Mesendoderm (in vitro differentiated cells): ENCODE measurements at regions not wholly inside any gene's neighbourhood (a gene's known extent, or its start where the extent isn't known, plus 50 kb on each side); places are given as distances from the start of the nearest gene placed in this dataset.
A peak's percentile ranks its signal among the peaks of the same experiment; 100 is the strongest.
"Not testable (repeated sequence)": the region's sequence is repeated elsewhere in the genome, so short reads cannot be mapped to it uniquely, and the experiment has no call there.

ENCODE experiments used
- DNase-seq: peaks from one replicate; pipeline ENCODE4 v3.0.0; 2013
- H2AK5ac ChIP-seq: 2 replicates; pipeline ENCODE4 v1.6.1; 2013; ENCODE audit warnings: low read length, inconsistent platforms
- H2BK120ac ChIP-seq: 2 replicates; pipeline ENCODE4 v1.6.1; 2013; ENCODE audit warnings: low read depth, mild to moderate bottlenecking, low read length, moderate library complexity, mixed read lengths
- H2BK15ac ChIP-seq: replicated peaks from 2 replicates; pipeline ENCODE4 v1.6.1; 2013; ENCODE audit warnings: low read depth, mild to moderate bottlenecking, moderate library complexity
- H2BK5ac ChIP-seq: 2 replicates; pipeline ENCODE4 v1.6.1; 2013; ENCODE audit warnings: low read length, inconsistent platforms
- H3K18ac ChIP-seq: 2 replicates; pipeline ENCODE4 v1.6.1; 2013; ENCODE audit warnings: mild to moderate bottlenecking, low read length, mixed read lengths
- H3K23ac ChIP-seq: one replicate; pipeline ENCODE4 v1.6.1; 2013; ENCODE audit warnings: low read length
- H3K27ac ChIP-seq: 2 replicates; pipeline ENCODE4 v1.5.1; 2013; ENCODE audit warnings: low read depth, mild to moderate bottlenecking, inconsistent platforms, low read length, moderate library complexity
- H3K27me3 ChIP-seq: 2 replicates; pipeline ENCODE4 v1.6.1; 2013; ENCODE audit warnings: low read length, control low read depth, mild to moderate bottlenecking, inconsistent platforms; ENCODE audit not compliant: insufficient read depth, poor library complexity
- H3K36me3 ChIP-seq: 2 replicates; pipeline ENCODE4 v1.6.1; 2013; ENCODE audit warnings: low read length, inconsistent platforms; ENCODE audit not compliant: control insufficient read depth, insufficient read depth
- H3K4ac ChIP-seq: one replicate; pipeline ENCODE4 v1.6.1; 2013; ENCODE audit warnings: low read depth, mild to moderate bottlenecking, low read length, moderate library complexity
- H3K4me1 ChIP-seq: 2 replicates; pipeline ENCODE4 v1.6.1; 2013; ENCODE audit warnings: low read depth, low read length, inconsistent platforms; ENCODE audit not compliant: control insufficient read depth
- H3K4me2 ChIP-seq: 2 replicates; pipeline ENCODE4 v1.6.1; 2013; ENCODE audit warnings: low read length
- H3K4me3 ChIP-seq: 2 replicates; pipeline ENCODE4 v1.5.1; 2013; ENCODE audit warnings: mild to moderate bottlenecking, low read length
- H3K56ac ChIP-seq: one replicate; pipeline ENCODE4 v1.6.1; 2013; ENCODE audit warnings: low read length
- H3K79me1 ChIP-seq: 2 replicates; pipeline ENCODE4 v1.6.1; 2013; ENCODE audit warnings: low read length, inconsistent platforms
- H3K79me2 ChIP-seq: 2 replicates; pipeline ENCODE4 v1.6.1; 2013; ENCODE audit warnings: mild to moderate bottlenecking, low read length; ENCODE audit not compliant: control insufficient read depth, insufficient read depth
- H3K9ac ChIP-seq: 2 replicates; pipeline ENCODE4 v1.6.1; 2013; ENCODE audit warnings: low read length, inconsistent platforms
- H4K5ac ChIP-seq: one replicate; pipeline ENCODE4 v1.6.1; 2013; ENCODE audit warnings: low read length
- H4K8ac ChIP-seq: one replicate; pipeline ENCODE4 v1.6.1; 2013; ENCODE audit warnings: low read depth, mild to moderate bottlenecking, control low read depth, low read length, moderate library complexity
- WGBS: extraction: QIAGEN DNeasy Blood & Tissue Kit; methylation state at CpG from one replicate; pipeline ENCODE4 v1.1.7; 2013; ENCODE audit warnings: low lambda C conversion rate, missing lambda C conversion rate; ENCODE audit not compliant: insufficient coverage; ENCODE audit errors: extremely low coverage; 5-methylcytosine and 5-hydroxymethylcytosine counted together

DNA sequence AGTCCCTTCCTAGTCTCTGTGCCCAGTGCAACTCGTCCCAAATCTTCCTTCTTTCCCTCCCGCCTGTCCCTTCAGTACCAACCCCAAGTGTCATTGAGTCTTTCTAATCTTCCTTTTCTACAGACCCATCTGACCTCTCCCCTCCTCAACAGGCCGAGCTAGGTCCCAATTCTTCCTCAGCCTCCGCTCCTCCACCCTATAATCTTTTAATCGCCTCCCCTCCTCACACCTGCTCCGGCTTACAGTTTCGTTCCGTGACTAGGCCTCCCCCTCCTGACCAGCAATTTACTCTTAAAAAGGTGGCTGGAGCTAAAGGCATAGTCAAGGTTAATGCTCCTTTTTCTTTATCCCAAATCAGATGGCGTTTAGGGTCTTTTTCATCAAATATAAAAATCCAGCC is 123.1 kb upstream of the MAP2 start:
- H3K4ac ChIP-seq, H3K4me2 ChIP-seq, H3K23ac ChIP-seq, H3K4me1 ChIP-seq, H2BK120ac ChIP-seq, DNase-seq, H3K36me3 ChIP-seq, H3K79me1 ChIP-seq, H3K79me2 ChIP-seq, H3K18ac ChIP-seq, H3K4me3 ChIP-seq, H2AK5ac ChIP-seq, H4K5ac ChIP-seq, H3K27ac ChIP-seq, H2BK15ac ChIP-seq, H4K8ac ChIP-seq, H3K27me3 ChIP-seq, H2BK5ac ChIP-seq: not testable (repeated sequence)
- peak overlapping the region; percentile 60 for H3K56ac ChIP-seq
- peak overlapping the region; percentile 59 for H3K9ac ChIP-seq
- WGBS: no CpG with 5 or more reads among the region's 9 CpGs

DNA sequence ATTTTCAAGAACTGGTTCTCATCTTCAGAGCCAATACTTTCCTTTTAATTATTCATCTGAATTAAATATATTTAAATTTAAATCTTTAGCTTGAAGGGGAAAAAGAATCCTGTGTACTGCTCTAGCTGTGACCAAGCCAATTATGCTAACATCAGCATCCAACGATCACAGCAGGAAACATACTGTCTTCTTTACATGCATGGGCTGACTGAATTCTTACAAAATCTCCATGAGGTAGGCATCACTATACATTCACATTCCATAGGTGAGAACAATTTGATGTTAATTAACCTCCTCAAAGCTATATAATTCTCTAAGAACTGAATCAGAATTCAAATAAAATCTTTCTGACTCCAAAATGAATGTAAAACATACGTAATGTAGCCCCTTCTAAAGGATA is 118.8 kb upstream of the MAP2 start:
- H3K23ac ChIP-seq: no peak overlapping the region
- H2BK120ac ChIP-seq: no peak overlapping the region
- no peak overlapping the region for H3K4me3 ChIP-seq
- H3K9ac ChIP-seq: no peak overlapping the region
- DNase-seq: peak; percentile 61
- no peak overlapping the region for H3K4ac ChIP-seq
- no peak overlapping the region for H2BK5ac ChIP-seq
- H3K18ac ChIP-seq: no peak overlapping the region
- H2AK5ac ChIP-seq: no peak overlapping the region
- H3K79me1 ChIP-seq: no peaks in the 10 kb centered on the region
- H4K5ac ChIP-seq: no peak overlapping the region
- no peaks in the 10 kb centered on the region for H3K27me3 ChIP-seq
- H3K27ac ChIP-seq: no peak overlapping the region
- H2BK15ac ChIP-seq: no peak overlapping the region
- H3K36me3 ChIP-seq: no peaks in the 10 kb centered on the region
- H3K79me2 ChIP-seq: no peaks in the 10 kb centered on the region
- peaks cover 4% of the 10 kb centered on the region for H3K4me1 ChIP-seq
- WGBS: no CpG with 5 or more reads among the region's 2 CpGs
- H3K56ac ChIP-seq: no peak overlapping the region
- H4K8ac ChIP-seq: no peak overlapping the region
- H3K4me2 ChIP-seq: no peak overlapping the region

DNA sequence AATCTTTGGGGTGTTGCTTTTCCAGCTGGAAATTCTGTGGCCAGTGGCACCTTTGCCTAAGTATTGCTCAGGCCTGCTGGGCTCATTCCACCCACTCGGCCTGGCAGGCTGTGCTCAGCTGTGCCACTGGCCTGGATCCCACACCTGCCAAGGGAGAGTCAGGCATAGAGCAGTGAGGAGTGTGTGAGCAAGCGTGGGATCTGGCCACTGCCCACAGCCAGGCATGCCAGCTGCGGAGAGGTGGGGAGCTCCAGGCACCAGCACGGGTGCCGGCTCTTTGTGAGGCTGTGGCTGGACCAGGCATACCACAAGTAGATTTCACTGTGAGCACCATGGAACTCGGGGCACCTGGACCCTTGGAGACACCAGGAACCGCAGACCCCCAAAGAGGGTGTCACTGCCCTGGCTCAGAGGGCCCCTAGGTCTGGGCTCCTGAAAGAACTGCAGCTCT is 118.1 kb upstream of the MAP2 start:
- Histone ChIP-seq H4K8ac (no peak overlapping the region), H3K23ac (no peak overlapping the region), H3K18ac (no peak overlapping the region), H4K5ac (no peak overlapping the region), H3K36me3 (no peaks in the 10 kb centered on the region), H2BK120ac (no peak overlapping the region), H3K4me2 (no peak overlapping the region), H3K79me1 (no peaks in the 10 kb centered on the region), H3K4ac (peak overlapping the region; percentile 9), H3K9ac (peak overlapping the region; percentile 2), H2BK5ac (peak overlapping the region; percentile 35), H3K4me1 (peaks cover 4% of the 10 kb centered on the region), H3K56ac (peak overlapping the region; percentile 69), H2AK5ac (peak overlapping the region; percentile 31), H3K79me2 (no peaks in the 10 kb centered on the region), H2BK15ac (no peak overlapping the region), H3K27me3 (no peaks in the 10 kb centered on the region), H3K27ac (peak overlapping the region; percentile 37), H3K4me3 (no peak overlapping the region)
- peak; percentile 29 for DNase-seq
- no CpG with 5 or more reads among the region's 7 CpGs for WGBS

DNA sequence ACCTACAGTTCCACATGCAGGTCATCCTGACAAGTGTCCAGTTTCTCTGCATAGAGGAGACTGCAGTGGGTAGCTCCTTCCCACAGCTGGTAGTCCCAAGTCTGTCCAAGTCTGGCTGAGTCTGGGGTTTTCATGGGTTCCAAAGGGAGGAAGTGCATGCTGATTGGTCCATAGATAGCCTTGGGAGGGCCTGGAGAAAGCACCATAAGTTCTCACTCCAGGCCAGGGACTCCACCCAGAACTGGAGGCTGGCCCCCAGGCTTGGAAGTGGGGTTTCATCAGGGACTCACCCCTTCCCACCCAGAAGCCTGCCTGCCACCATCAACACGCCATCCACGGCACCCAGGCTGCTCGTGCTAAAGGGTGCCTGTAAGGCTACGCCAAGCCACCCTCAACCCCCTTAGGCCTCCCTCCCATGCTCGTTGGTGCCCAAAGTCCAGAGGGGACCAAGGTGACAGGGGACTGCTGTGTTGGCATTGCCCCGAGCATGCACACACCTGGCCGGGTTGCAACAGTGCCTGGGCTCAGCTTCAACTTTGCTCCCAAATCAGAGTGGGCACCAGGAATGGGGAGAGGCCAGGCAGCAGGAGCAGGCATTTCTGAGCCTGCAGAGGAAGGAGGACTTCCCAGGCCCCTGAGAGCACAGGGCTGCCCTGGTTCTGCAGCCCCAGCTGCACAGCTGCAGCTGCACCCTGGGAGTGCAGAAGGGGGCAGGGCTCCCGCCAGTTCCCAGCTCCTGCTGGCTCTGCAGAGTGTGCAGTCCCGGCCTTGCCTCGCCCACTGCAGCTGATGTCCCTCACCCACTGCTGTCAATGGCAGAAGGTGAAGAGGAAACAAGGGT is 116.5 kb upstream of the MAP2 start:
- no peak overlapping the region for H2BK15ac ChIP-seq
- WGBS: no CpG with 5 or more reads among the region's 10 CpGs
- H4K5ac ChIP-seq: no peak overlapping the region
- H3K4ac ChIP-seq: no peak overlapping the region
- peak overlapping the region; percentile 36 for H3K56ac ChIP-seq
- H2AK5ac ChIP-seq: peak overlapping the region; percentile 58
- H2BK120ac ChIP-seq: no peak overlapping the region
- H3K9ac ChIP-seq: no peak overlapping the region
- H3K4me3 ChIP-seq: no peak overlapping the region
- H3K23ac ChIP-seq: no peak overlapping the region
- H2BK5ac ChIP-seq: no peak overlapping the region
- no peaks in the 10 kb centered on the region for H3K36me3 ChIP-seq
- peaks cover 4% of the 10 kb centered on the region for H3K4me1 ChIP-seq
- no peak overlapping the region for H3K27ac ChIP-seq
- peak; percentile 34 for DNase-seq
- H3K79me2 ChIP-seq: no peaks in the 10 kb centered on the region
- no peaks in the 10 kb centered on the region for H3K79me1 ChIP-seq
- no peak overlapping the region for H3K18ac ChIP-seq
- H3K4me2 ChIP-seq: no peak overlapping the region
- H4K8ac ChIP-seq: no peak overlapping the region
- H3K27me3 ChIP-seq: no peaks in the 10 kb centered on the region

DNA sequence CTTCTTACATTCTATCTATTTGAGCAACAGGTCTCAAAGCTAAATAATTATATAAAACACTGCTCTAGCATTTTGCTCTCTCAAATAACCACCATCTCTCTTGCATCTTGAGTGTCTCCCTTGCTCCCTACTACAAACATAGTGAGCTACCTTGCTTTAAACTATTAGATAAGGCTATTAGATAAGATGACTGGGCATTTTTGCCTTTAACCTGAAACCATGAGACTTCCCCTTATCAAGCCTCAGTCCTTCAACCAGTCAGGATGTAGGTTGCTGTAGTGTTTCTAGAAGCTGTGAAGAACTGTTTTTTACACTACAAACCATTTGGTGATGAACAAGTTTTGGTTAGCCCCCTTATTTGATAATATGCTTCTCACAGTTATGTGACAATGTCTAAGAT is 115.4 kb upstream of the MAP2 start:
- no peak overlapping the region for H2BK15ac ChIP-seq
- no peak overlapping the region for H2AK5ac ChIP-seq
- no peak overlapping the region for H4K8ac ChIP-seq
- peak; percentile 52 for DNase-seq
- H3K56ac ChIP-seq: no peak overlapping the region
- H3K4me2 ChIP-seq: no peak overlapping the region
- no peak overlapping the region for H3K9ac ChIP-seq
- H2BK5ac ChIP-seq: no peak overlapping the region
- no peak overlapping the region for H3K23ac ChIP-seq
- H3K4ac ChIP-seq: no peak overlapping the region
- peaks cover 4% of the 10 kb centered on the region for H3K4me1 ChIP-seq
- no peak overlapping the region for H2BK120ac ChIP-seq
- no peak overlapping the region for H3K18ac ChIP-seq
- no peak overlapping the region for H3K4me3 ChIP-seq
- no peaks in the 10 kb centered on the region for H3K79me2 ChIP-seq
- H3K27ac ChIP-seq: no peak overlapping the region
- no peaks in the 10 kb centered on the region for H3K27me3 ChIP-seq
- no peaks in the 10 kb centered on the region for H3K36me3 ChIP-seq
- no peaks in the 10 kb centered on the region for H3K79me1 ChIP-seq
- H4K5ac ChIP-seq: no peak overlapping the region

DNA sequence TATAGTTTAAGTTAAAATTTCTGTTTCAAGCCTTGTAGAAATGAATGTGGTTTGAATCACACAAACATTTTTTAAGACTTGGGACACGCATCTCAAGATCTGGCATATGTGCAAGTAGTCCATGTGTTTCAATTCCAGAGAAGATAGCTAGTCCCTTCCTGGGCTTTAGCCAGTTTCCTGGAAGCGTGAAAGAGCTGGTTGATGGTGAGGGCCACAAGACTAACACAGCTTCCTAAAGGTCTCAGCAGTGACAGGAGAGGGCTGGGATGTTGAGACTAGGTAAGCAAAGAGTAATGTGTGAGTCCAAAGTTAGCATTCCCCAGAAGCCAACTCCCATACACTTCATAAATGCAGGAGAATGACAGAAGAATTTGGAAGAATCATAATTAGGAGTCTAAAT is 111.9 kb upstream of the MAP2 start:
- Histone ChIP-seq H3K4me1 (peaks cover 3% of the 10 kb centered on the region), H3K27me3 (no peaks in the 10 kb centered on the region), H3K4me3 (no peak overlapping the region), H3K18ac (no peak overlapping the region), H2BK15ac (no peak overlapping the region), H3K79me1 (no peaks in the 10 kb centered on the region), H3K36me3 (no peaks in the 10 kb centered on the region), H3K4me2 (no peak overlapping the region), H2AK5ac (no peak overlapping the region), H3K9ac (no peak overlapping the region), H3K27ac (no peak overlapping the region), H3K4ac (no peak overlapping the region), H4K8ac (no peak overlapping the region), H2BK120ac (no peak overlapping the region), H4K5ac (no peak overlapping the region), H3K79me2 (no peaks in the 10 kb centered on the region), H3K23ac (no peak overlapping the region), H2BK5ac (no peak overlapping the region), H3K56ac (no peak overlapping the region)
- no CpG with 5 or more reads among the region's 2 CpGs for WGBS
- no peak for DNase-seq
